D721Med (cell line): ENCODE measurements at regions not wholly inside any gene's neighbourhood (a gene's known extent, or its start where the extent isn't known, plus 50 kb on each side); places are given as distances from the start of the nearest gene placed in this dataset.

Experiments used
- DNase-seq: peaks from one replicate; pipeline ENCODE4 v3.0.0; 2011; ENCODE audit warnings: low spot score; ENCODE audit not compliant: insufficient read length
- FAIRE-seq: peaks from 2 replicates; lab custom pipeline; 2011; peaks lifted over from hg19 to GRCh38; lab: Jason Lieb, UNC
- TF ChIP-seq, protein P1 (sequence below): IDR thresholded peaks from 2 replicates; pipeline ENCODE4 v1.5.1; 2012; ENCODE audit warnings: mild to moderate bottlenecking, control low read depth; ENCODE audit not compliant: insufficient read depth; ENCODE audit errors: missing control alignments

DNA sequence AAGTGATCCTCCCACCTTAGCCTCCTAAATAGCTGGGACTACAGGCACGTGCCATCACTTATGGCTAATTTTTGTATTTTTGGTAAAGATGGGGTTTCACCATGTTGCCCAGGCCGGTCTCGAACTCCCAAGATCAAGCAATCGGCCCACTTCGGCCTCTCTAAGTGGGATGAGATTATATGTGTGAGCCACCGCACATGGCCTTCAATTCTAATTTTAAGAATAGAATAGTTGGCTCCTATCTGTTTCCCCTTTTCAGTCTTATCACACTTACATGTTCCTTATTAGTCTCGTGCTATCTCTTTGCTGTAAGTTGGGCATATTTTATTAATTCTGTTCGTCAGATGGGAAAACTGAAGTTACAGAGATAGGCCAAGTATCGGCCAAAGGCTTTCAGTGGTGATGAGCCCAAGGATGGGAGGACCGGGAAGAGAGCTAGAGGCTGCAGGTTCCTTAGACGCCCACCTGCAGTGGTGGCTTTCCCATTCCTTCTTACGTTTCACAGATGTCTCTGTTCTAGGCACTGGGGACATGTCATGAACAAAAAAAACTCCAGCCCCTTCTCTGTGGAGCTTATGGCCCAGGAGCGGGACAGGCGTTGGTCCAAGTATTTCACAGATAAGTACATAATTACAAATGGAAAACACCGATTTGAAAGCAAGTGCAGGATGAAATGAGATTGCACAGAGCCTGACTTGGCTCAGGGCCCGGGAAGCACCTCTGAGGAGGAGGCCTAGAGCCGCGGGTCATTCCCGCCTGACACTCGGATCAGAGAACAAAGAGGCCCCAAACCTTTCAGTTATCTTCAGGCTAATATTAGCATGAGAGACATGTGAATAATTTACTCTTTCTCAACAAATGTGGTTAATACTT, 91.1 kb upstream of the KLF13 start:
- DNase-seq, result no peak

DNA sequence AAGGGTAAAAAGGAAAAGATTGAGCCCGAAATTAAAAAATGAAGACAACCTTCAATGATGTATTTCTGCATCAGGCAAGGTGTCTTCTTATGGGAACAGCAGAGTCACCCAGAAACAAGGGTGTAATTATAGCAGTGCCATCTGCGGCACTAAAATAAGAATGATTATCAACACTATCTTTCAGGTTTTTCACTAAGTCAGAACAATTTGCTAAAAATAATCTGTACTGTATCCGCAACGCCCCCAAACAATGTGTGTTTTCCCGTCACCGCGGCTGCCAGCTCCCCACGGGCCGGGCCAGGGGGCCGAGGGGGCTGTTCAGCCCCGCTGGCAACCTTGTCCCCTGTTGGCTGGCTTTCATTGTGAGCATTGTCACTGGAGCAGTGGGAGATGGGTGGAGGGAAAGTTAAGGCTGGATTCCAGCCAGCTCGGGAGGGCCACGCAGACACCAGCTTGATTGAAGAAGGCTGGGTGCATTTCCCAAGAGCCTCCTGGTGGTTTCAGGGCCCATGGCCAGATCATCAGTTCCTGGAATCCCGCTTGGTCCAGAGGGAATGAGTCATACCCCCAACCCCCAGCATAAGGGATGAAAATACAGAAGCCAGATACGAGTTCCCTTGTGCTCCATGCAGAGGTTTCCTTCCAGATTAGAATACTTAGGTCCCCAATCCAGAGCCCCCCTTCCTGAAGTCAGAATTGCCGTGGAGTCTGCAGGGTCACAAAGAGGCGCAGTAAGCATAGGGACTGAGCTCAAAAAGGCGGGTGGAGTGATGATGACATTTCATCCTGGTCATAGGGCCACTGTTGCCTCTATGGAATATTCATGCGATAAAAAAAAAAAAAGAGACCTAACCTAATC, 90.2 kb upstream of the KLF13 start:
- no peak for FAIRE-seq
- TF ChIP-seq, protein P1, sequence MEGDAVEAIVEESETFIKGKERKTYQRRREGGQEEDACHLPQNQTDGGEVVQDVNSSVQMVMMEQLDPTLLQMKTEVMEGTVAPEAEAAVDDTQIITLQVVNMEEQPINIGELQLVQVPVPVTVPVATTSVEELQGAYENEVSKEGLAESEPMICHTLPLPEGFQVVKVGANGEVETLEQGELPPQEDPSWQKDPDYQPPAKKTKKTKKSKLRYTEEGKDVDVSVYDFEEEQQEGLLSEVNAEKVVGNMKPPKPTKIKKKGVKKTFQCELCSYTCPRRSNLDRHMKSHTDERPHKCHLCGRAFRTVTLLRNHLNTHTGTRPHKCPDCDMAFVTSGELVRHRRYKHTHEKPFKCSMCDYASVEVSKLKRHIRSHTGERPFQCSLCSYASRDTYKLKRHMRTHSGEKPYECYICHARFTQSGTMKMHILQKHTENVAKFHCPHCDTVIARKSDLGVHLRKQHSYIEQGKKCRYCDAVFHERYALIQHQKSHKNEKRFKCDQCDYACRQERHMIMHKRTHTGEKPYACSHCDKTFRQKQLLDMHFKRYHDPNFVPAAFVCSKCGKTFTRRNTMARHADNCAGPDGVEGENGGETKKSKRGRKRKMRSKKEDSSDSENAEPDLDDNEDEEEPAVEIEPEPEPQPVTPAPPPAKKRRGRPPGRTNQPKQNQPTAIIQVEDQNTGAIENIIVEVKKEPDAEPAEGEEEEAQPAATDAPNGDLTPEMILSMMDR, result no peak

More for the DNA sequence above, 91.1 kb upstream of the KLF13 start:
- FAIRE-seq, result no peak
- TF ChIP-seq, protein P1, result no peak

DNA sequence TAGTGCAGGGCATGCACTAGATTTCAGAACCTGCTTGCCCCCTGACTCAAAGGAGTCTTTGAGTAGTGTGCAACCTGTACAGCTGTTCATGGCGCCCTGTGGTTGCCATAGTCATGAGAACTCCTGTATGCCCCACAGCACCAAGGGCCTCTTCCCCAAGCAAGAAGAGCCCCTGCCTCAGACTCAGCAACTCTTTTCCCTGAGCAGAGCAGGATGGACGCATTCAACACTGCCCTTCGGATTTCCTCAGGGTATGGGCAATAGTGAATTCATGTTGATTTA, 89.7 kb upstream of the KLF13 start:
- FAIRE-seq, result no peak
- TF ChIP-seq, protein P1, result no peak
- no peak for DNase-seq

More for the DNA sequence above, 90.2 kb upstream of the KLF13 start:
- DNase-seq, result no peak

DNA sequence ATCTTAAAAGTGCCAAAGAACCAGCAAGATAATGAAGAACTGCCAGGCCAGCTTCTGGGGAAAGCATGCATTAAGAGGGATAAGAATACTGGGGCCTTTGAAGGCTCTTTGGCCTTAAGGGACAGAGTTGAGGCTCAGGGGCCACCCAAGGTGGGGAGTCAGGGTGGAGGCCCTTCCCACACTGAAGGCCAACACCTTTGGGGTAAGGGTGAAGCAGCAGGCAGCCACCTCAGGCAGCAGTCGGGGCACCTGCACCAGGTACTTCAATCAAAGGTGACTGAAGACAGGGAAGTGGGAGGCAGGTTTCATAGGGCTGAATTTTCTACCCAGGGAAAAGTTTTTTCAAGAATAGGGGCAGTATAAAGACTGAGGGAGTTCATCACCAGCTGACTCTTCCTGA, 87.7 kb upstream of the KLF13 start:
- FAIRE-seq (no peak), DNase-seq (no peak)
- TF ChIP-seq, protein P1, result no peak

DNA sequence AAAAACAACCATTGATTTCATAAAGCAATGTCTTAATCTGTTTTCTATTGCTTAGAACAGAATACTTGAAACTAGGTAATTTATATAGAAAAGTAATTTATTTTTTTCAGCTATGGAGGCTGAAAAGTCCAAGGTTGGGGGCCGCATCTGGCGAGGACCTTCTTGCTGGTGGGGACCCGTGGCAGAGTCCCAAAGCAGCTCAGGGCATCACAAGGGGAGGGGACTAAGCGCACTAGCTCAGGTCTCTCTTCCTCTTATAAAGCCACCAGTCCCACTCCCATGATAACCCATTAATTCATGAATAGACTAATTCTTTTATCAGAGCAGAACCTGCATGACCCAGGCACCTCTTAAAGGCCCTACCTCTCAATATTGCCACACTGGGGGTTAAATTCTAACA, 87.2 kb upstream of the KLF13 start:
- FAIRE-seq, result no peak
- TF ChIP-seq, protein P1, result no peak
- no peak for DNase-seq

DNA sequence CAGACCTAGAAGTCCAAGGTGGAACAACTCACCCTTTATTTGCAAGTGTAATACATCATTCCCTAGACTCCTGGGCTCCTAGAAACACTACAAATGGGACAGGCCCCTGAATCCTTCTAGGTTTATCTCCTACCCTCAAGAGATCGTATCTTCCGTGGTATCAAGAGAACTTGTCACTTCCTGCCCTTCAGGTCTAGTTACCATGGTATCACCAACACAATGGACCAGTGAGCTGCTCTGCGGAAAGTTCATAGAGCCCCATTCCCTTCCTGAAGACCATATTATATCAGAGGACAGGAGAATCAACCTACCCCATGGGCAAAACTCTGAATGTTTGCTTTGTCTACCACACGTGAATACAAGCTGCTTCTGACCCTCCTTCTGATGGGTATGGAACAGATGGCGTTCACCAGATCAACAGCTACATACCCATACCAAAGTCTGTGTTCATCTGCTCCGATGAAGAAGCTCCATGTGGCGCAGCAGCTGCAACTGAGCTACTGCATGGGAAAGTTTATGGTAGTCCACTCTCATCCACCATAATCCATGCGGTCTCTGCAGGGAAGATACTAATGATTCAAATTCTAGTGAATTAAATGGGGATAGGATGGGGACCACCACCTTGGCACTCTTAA, 84.6 kb upstream of the KLF13 start:
- DNase-seq, result no peak
- TF ChIP-seq, protein P1, result no peak
- no peak for FAIRE-seq
